GM18502 (cell line): ENCODE measurements at regions not wholly inside any gene's neighbourhood (a gene's known extent, or its start where the extent isn't known, plus 50 kb on each side); places are given as distances from the start of the nearest gene placed in this dataset.

ENCODE experiments used
- ATAC-seq: cut with Tn5 transposase; IDR thresholded peaks from one replicate; pipeline ENCODE4 v1.9.1; 2021; ENCODE audit warnings: mild to moderate bottlenecking; ENCODE audit not compliant: unreplicated experiment, poor library complexity

DNA sequence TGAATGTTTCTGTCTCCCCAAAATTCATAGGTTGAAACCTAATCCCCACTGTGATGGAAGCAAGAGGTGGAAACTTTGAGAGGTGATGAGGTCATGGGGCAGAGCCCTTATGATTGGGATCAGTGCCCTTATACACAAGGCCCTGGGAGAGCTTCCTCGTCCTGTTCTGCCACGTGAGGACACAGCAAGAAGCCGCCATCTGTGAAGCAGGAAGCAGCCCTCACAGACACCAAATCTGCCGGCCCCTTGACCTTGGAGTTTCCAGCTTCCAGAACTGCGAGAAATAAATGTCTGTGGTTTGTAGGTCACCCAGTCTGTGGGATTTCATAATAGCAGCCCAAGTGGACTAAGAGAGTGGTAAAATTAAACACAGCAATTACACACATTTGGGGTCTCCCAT lies 737.4 kb downstream of the UQCRFS1 start:
- no peak for ATAC-seq

DNA sequence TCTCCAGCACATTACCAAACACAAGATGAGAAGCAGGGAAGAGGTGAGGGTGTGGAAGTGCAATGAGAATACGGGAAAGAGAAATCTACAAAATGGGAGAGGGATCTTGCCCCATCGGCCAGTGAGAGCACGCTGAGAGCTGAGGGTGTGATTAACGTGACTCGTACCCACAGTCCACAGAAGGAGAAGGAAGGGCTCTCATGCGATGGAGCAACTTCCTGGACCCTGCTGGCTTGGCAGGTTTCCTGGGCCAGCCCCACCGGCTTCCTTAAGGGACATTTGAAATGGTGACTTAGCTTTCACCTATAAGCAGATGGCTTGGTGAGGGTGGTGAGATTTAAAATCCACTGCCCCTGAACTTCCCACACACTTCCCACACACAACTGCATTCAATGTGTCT lies 740.1 kb downstream of the UQCRFS1 start:
- no peak for ATAC-seq

DNA sequence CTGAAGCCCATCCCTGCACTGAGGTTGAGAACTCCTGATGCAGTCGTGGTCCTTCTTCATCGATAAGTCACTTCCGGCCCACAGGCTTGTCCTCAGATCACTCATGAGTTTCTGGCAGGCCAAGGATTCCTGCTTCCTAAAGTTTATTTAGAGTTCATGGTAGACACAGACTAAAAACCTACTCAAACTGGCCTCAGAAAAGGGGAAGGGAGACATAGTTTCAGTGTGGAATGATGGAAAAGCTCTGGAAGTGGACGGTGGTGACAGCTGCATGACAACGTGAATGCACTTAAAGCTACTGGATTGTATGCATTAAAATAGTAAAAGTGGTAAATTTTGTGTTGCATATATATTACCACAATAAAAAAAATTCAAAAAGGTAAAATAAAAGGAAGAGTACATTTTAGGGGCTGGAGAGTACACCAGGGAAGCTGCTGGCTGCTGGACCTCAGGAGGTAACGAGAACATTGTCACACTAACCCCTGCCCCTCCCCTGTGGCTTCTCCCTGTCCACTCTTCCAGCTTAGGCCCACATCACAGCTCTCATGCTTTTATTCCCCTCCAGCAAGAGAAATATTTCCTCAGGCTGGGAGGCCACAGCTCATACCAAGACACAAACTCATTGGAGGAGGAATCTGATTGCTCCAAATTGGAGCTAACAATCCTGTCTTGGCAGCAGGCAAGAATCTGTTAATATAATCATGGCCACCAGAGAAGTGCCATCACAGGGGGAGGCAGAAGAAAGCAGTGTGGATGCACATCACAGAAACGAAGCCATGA lies 741.0 kb downstream of the UQCRFS1 start:
- ATAC-seq = no peak

DNA sequence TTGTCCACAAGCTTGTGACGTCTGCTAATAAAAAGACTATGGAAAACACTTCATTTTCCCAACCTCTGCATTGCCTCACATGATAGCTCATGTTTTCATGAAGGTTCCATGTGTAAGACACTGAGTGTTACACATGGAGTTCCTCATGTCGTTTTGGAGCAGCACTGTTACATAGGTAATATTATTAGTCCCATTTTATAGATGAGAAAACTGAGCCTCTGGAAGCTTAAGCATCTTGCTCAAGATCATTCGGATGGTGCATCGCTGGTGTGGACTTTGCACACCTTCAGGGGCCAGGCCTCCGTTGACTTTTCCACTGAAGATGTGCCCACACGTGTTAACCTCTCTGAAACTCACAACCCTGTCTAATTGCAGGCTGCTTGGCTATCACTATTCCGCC lies 743.4 kb downstream of the UQCRFS1 start:
- no peak for ATAC-seq

DNA sequence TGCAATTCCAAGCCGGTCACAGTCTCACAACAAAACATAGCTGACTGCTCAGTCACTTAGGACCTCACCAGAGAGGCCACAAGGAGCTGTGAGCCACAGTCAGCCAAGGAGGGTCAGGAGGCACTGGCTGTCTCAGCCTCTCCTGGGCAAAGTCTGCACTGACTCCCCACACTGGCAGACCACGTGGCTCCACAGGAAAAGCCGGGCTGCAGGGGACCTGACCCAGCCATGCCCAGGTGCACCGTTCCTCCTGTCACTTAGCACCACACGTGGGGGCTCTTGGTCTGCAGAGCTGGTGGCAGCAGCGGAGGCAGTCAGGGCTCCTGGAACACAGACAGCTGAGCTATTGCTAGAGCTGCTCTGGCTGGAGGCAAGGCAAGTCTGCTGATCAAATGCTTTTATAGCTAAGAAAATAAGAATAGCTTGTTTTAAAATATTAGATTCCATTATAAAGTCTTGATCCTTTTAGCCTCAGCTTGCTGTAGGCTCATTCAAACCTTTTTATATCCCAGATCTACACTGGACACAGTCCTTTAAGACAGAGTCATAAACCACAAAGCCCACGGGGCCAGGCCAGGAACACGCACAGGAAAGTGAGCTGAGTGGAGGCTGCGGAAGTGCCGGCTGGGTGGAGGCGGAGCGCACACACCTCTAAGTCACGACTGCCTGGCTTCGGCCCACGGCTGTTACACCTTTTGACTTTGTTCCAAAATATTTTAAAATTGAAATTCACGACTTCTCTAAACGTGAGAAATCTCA lies 744.1 kb downstream of the UQCRFS1 start:
- ATAC-seq = no peak

DNA sequence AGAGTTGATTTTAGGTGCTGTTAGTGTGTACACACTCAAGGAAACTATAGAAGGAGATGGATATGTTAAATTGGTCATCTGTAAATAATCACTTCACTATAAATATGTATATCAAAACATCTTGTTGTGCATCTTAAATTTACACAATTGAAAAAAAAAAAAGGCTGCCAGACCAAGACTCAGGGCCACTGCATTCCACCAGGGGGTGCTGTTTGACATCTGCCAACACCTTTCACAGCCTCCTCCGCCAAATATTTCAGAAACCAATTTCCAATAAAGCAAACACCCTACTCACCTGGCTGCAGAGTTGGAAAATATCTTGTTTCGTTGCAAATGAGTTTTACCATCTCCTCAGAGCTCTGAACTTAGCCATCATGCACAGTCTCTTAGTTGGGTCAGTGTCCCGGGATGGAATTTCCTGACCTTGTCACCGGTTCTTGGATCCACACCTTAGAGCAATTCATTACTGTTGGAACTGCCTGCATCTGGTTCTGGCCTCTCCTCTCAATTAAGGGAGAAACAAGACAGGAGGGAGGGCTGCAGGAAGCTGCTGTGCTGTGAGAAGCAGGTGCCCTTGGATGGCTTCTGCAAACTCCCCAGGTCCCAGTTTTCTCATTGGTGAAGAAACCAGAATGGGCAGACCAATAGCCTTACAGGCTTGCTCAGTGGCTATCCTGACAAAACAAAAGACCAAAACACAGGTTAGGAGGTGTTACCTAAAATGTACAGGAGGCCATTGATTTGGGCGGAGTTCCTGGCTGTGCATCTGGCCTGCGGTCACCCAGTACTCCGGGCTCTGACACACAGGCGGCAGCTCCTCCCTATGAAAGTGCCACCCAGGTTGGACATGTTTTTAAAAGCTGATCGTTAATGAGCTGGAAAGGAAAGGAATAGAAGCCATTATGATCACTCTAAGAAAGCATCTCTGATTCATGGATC lies 746.6 kb downstream of the UQCRFS1 start:
- ATAC-seq = no peak

DNA sequence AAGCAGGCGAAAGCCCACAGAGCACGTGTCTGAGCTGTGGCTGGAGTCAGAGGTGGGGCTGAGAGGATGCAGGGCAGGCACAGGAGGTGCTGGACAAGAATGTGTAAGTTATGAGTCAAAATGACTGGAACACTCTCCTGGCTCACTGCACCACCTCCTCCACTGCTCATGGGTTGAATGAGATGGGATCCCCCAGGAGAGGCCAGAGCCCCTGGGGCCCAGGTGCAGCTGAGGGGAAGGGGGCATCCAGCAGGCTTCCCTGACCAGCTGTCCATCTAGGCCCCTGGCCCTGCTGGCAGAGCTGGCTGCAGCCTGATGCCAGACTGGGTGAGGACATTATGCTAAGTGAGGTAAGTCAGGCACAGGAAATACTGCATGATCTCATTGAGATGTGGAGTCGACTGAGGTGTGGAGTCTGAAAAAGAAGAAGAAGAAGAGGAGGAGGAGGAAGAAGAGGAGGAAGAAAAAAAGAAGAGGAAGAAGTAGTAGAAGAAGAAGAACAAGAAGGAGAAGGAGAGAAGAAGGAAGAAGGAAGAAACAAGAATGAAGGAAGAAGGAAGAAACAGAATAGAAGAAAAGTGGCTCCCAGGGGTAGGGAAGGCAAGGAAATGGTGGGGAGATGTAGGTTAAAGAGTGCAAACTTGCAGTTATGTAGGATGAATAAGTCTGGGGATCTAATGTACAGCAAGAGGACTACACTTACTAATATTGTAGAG lies 747.4 kb downstream of the UQCRFS1 start:
- no peak for ATAC-seq

DNA sequence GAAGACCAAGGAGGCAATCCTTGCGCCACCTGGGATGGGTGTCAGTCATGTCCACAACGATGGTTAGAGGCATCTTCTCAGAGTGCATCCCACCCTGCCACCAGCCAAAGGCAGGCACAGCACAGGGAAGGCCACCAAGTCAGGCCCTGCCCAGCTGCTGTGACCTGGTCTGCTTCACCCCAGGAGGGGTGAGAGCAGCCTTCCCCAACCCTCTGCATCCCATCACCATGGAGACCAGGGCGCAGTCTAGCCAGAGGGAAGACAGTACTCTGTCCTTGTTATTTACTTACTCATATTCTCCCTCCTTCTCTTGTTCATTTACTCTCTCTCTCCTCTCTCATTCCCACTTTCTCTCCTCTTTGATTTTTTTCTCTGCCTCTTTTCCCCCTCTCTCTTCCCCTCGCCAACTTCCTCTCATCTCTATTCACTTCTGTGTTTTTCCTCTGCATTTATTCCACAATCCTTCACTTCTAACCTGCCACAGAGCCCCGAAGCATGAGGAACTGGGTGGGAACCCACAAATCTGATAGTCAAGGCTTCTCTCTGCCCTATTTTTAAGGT lies 749.4 kb downstream of the UQCRFS1 start:
- no peak for ATAC-seq

DNA sequence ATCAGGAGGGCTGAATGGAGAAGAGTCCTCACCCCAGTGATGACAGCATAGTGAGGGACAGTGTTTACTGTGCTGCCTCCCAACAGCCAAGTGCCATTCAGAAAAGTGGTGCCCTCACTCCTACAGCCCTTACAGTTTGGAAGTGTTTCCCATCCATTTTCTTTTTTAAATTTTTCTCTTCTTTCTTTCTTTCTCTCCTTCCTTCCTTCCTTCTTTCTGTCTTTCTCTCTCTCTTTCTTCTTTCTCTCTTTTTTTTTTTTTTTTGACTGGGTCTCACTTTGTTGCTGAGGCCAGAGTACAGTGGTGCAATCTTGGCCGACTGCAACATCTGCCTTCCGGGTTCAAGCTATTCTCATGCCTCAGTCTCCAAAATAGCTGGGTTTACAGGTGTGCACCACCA lies 755.3 kb downstream of the UQCRFS1 start:
- ATAC-seq = no peak

DNA sequence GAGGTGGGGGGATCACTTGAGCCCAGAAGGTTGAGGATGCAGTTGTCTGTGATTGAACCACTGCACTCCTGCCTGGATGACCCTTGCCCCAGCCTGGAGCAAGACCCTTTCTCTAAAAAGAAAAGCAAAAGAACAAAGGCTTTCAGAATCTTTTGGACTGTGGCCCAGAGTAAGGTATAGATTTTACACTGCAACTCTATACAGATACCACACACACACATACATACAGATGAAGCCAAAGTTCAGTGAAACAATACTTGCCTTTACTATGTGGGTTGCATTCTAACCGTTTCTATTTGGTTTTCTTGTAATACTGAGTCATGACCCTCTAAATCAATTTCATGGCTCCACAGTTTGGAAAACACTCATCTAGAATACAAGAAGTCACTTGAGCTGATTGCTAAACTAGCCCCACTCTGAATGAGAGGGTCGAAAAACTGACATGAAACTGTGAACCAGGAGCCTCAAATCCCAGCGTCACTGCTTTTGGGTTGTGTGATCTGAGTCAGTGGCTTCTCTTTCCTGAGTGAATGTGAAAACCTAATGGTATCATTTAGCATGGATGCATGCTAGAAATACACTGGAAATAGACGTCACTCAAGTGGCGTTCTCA lies 756.1 kb downstream of the UQCRFS1 start:
- no peak for ATAC-seq

DNA sequence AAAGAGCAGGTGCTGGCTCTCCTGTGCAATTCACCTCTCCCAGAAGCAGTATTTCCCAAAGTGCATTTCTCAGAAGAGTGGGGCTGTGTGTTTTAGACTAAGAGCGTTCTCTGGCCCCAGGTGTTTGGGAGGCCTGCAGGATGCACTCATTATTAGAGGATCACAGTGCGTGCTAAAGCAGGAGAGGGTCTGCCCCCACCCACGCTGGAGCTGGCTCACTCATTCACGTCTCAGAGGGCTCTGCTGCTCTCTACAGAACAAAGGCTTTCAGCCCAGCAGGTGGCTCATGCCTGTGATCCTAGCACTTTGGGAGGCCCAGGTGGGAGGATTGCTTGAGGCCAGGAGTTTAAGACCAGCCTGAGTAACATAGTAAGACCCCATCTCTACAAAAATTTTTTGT lies 756.7 kb downstream of the UQCRFS1 start:
- ATAC-seq = no peak

DNA sequence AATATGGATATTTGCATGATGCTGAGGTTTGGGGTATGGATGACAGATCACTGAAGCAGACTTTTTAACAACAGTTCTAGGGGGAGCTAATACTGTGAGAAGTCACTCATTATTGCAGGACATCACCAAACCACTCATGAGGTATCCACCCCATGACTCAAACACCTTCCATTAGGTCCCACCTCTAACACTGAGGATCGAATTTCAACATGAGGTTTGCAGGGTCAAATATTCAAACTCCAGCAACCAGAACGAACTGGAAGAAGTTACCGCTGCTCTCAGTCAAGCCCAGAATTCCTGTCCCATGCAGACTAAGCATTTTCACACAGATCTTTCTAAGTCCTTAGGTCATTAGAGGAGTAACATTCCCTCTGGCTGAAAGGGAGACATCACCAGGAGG lies 758.9 kb downstream of the UQCRFS1 start:
- no peak for ATAC-seq

DNA sequence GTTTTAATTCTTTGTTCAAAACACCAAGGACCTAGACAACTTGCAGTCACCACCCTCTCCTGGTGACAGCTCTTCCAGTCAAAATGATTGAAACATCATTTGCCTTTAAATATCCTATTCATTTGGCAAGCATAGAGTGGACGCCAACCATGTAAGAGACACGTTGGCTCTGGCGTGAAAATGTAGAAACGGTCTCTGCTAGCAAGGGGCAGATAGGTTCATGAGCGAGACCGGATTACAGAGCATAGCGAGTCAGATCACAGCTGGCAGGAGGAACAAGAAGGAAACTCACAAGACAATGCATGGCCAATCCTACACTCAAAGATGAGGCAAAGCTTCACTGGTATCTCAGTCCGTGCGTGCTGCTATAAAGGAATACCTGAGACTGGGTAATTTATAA lies 759.5 kb downstream of the UQCRFS1 start:
- ATAC-seq = no peak

DNA sequence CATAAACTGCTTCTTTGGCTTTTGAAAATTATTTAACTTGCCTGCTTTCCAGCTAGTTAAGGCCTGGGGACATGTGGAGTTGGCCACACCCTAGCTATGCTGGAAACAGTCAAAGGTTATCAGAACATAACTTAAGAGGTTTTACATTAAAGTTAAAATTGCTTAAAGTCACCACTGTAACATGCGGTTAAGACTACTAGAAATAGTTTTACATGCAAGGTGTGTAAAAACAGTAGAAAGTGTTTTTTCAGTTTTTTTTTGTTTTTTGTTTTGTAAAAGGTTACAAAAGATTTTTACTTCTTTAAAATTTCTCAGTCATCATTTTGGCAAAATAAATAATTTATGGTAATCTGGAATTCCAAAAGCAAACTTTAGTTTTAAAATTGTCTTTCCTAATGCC lies 763.1 kb downstream of the UQCRFS1 start:
- no peak for ATAC-seq

DNA sequence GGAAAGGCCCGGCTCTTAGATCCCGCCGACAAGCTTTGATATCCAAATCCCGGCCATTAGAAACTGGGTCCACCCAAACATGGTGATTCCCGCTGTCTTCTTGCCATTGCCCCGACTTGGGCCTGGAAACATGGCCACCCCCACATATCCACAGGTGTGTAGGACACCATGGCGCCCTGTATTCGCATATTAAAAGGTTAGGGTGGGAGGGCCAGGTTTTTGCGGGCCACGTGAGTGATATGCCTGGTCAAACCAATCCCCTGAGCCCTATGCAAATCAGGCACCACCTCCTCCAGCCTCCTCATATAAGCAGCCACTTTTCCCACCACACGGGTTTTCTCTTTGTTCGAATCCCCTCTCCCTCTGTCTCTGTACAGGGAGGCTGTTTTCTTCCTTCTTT lies 766.4 kb downstream of the UQCRFS1 start:
- no peak for ATAC-seq

DNA sequence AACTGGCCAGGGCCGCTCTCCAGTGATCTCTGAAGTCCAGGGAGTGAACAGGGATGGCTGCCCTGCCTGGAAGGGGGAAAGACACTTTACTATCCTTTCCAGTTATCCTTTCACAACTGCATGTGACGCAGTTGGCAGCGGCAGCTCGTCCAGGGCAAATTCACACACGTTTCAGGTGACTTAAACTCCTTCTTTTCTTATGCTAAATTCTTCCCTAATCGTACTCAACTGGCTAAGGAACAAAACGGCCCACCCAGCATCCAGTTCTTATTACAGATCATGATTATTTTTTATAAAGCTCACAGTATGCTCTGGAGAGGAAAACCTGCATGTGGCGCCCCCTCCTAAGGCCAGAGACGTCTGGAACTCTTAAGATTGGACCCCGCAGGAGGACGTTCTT lies 767.1 kb downstream of the UQCRFS1 start:
- no peak for ATAC-seq

DNA sequence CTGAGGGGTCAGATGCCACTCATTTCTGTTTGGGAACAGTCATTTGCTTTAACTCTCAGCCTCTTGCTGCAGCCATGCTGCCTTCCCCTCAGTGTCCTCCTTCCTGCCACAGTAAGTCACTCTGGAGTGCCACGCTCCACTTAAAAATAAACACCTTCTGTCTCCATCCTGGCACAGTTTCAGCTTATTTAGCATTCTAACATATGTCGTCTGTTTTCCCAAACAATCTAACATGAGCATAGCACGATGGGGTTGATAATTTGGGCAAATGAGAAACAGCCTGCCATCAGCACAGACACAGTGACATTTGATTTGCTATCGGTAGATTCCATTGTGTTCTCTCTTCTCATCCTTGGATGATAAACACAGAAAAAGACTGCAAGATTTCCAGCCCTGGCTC lies 768.6 kb downstream of the UQCRFS1 start:
- no peak for ATAC-seq

DNA sequence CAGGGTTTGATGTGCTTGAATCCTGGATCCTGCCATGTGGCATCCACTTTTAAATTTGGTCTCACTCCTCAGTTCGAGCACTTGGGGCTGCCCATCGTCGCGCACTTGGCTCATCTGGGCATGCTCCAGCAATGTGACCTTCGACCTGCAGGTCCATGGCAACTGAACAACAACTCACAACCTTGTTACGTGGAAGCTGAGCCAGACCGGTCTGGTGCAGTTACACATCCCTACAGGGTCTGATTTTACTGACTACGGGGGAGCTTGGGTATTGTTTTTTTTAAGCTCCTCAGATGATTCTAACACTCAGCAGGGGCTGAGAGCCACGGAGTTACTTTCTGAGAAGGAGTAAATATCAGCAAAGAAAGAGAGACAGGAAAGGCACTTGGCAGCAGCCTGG lies 769.6 kb downstream of the UQCRFS1 start:
- no peak for ATAC-seq
